ENCODE measurements at regions not wholly inside any gene's neighbourhood (a gene's known extent, or its start where the extent isn't known, plus 50 kb on each side); places are given as distances from the start of the nearest gene placed in this dataset.

- no peak for TF ChIP-seq CTCF (IDR thresholded peaks at IDR 0.05)
- TF ChIP-seq EZH2 (IDR thresholded peaks at IDR 0.05), result no peak
- TF ChIP-seq EZH2phosphoT487 (IDR thresholded peaks at IDR 0.05), result no peak
These were observed 360.6 kb downstream of the MTRR start for GRCh38 chr5:8229551-8229950.
